ENCODE measurements at regions not wholly inside any gene's neighbourhood (a gene's known extent, or its start where the extent isn't known, plus 50 kb on each side); places are given as distances from the start of the nearest gene placed in this dataset.

DNA sequence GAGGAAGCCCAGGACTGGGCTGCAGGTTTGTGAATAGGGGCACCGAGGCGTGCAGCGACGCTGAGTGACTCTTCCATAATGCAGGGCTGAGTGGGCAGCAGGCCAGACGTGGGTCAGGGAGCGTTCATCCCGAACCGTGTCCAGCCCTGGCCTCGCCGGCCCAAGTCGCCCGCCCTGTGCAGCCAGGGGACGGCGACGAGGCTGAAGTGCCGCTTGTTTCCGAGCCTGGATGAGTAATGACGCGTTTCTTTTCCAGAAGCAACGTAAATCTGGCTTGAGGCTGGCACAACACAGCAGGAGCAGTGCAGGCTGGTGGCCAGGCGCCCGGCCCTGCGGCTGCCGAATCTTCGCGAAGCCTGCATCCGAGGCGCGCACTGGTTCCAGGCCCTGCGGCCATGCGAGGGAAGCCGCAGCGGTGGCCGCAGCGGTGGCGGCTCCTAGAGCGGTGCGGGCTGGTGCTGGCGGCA, 74.0 kb upstream of the SEC61G start:
- no peak overlapping the region for H3K27ac ChIP-seq (ENCODE audit: low read depth, low read length)
- H3K4me3 ChIP-seq (ENCODE audit: insufficient read depth, low read length, poor library complexity, severe bottlenecking), result no peak overlapping the region
- no peak overlapping the region for H3K9ac ChIP-seq (ENCODE audit: low read length)
- no peaks in the 10 kb centered on the region for H3K79me2 ChIP-seq (ENCODE audit: insufficient read depth, low read length)
- H3F3A ChIP-seq (ENCODE audit: insufficient read depth), result no peaks in the 10 kb centered on the region
- H3K9me3 ChIP-seq (ENCODE audit: insufficient read depth, low read length), result no peaks in the 10 kb centered on the region
- H3K9me2 ChIP-seq (replicated peaks; ENCODE audit: insufficient read depth, low read length), result no peaks in the 10 kb centered on the region
- no peak overlapping the region for H3K4me2 ChIP-seq (ENCODE audit: low read depth, low read length, poor library complexity, severe bottlenecking)
- no peak overlapping the region for H2AFZ ChIP-seq (ENCODE audit: low read depth, low read length, severe bottlenecking)
- H4K20me1 ChIP-seq (ENCODE audit: low read depth, low read length), result no peaks in the 10 kb centered on the region
- no peaks in the 10 kb centered on the region for H3K36me3 ChIP-seq (ENCODE audit: low read length)
- TF ChIP-seq CTCF (IDR thresholded peaks at IDR 0.05; ENCODE audit: insufficient read depth, low read length, poor library complexity, severe bottlenecking), result no peak
- TF ChIP-seq EZH2phosphoT487 (conservative IDR thresholded peaks at IDR 0.05; ENCODE audit: low read length), result no peak
- no peaks in the 10 kb centered on the region for H3K27me3 ChIP-seq (ENCODE audit: low read length)

- no peaks in the 10 kb centered on the region for H3K9me3 ChIP-seq (ENCODE audit: insufficient read depth, low read length)
- H3K27me3 ChIP-seq (ENCODE audit: low read length), result no peaks in the 10 kb centered on the region
- TF ChIP-seq CTCF (IDR thresholded peaks at IDR 0.05; ENCODE audit: insufficient read depth, low read length, poor library complexity, severe bottlenecking) (no peak), EZH2phosphoT487 (conservative IDR thresholded peaks at IDR 0.05; ENCODE audit: low read length) (no peak)
- H3K4me3 ChIP-seq (ENCODE audit: insufficient read depth, low read length, poor library complexity, severe bottlenecking), result no peak overlapping the region
- H3K27ac ChIP-seq (ENCODE audit: low read depth, low read length), result no peak overlapping the region
- H3K9ac ChIP-seq (ENCODE audit: low read length), result no peak overlapping the region
- no peaks in the 10 kb centered on the region for H4K20me1 ChIP-seq (ENCODE audit: low read depth, low read length)
- H3K9me2 ChIP-seq (replicated peaks; ENCODE audit: insufficient read depth, low read length), result no peaks in the 10 kb centered on the region
- no peak overlapping the region for H2AFZ ChIP-seq (ENCODE audit: low read depth, low read length, severe bottlenecking)
- H3K4me2 ChIP-seq (ENCODE audit: low read depth, low read length, poor library complexity, severe bottlenecking), result no peak overlapping the region
- H3K79me2 ChIP-seq (ENCODE audit: insufficient read depth, low read length), result no peaks in the 10 kb centered on the region
- no peaks in the 10 kb centered on the region for H3K36me3 ChIP-seq (ENCODE audit: low read length)
- H3F3A ChIP-seq (ENCODE audit: insufficient read depth), result no peaks in the 10 kb centered on the region
These were observed 78.2 kb upstream of the SEC61G start for GRCh38 chr7:54837168-54837567.

DNA sequence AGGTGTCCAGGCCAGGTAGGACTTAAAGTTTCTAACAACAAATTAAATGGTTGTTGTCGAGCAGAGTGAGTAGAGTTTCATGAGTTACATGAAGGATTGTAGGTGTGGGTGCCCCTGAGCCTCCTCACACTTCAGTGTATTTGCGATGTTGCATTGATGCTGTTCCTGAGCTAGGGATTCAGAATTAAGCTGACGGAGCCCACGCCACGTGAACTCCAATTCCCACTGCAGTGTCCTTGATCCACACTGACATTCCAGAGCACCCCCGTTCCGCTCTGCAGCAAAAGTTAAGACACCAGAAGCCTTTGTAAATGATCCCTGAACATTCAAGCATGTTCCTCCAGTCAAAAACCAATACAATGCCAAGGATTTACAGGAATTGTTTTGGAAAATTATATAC, 78.8 kb upstream of the SEC61G start:
- Histone ChIP-seq H3K27me3 (ENCODE audit: low read length) (no peaks in the 10 kb centered on the region), H3K4me3 (ENCODE audit: insufficient read depth, low read length, poor library complexity, severe bottlenecking) (no peak overlapping the region), H3K36me3 (ENCODE audit: low read length) (no peaks in the 10 kb centered on the region), H3K4me2 (ENCODE audit: low read depth, low read length, poor library complexity, severe bottlenecking) (no peak overlapping the region), H3K27ac (ENCODE audit: low read depth, low read length) (no peak overlapping the region), H3K9me2 (replicated peaks; ENCODE audit: insufficient read depth, low read length) (no peaks in the 10 kb centered on the region), H3K79me2 (ENCODE audit: insufficient read depth, low read length) (no peaks in the 10 kb centered on the region), H2AFZ (ENCODE audit: low read depth, low read length, severe bottlenecking) (no peak overlapping the region), H3K9ac (ENCODE audit: low read length) (no peak overlapping the region), H3K9me3 (ENCODE audit: insufficient read depth, low read length) (no peaks in the 10 kb centered on the region), H3F3A (ENCODE audit: insufficient read depth) (no peaks in the 10 kb centered on the region), H4K20me1 (ENCODE audit: low read depth, low read length) (no peaks in the 10 kb centered on the region; the same call in 1 of the 2 replicates)
- no peak for TF ChIP-seq EZH2phosphoT487 (conservative IDR thresholded peaks at IDR 0.05; ENCODE audit: low read length)
- TF ChIP-seq CTCF (IDR thresholded peaks at IDR 0.05; ENCODE audit: insufficient read depth, low read length, poor library complexity, severe bottlenecking), result no peak

Data from SU-DHL-6 (cell line).